Smooth muscle cell (in vitro differentiated cells): ENCODE measurements at regions not wholly inside any gene's neighbourhood (a gene's known extent, or its start where the extent isn't known, plus 50 kb on each side); places are given as distances from the start of the nearest gene placed in this dataset.

ENCODE experiments used
- DNase-seq: peaks from one replicate; lab custom pipeline; 2025; ENCODE audit not compliant: unreplicated experiment; lab: John Stamatoyannopoulos, UW
- H2AFZ ChIP-seq: fragments of 200-600 bp; sonication (generic); 2 replicates; pipeline ENCODE4 v1.6.0; 2016; ENCODE audit warnings: antibody characterized with exemption, low read depth, mild to moderate bottlenecking
- H3F3A ChIP-seq: fragments of 200-600 bp; sonication (generic); 2 replicates; pipeline ENCODE4 v1.6.0; 2017; ENCODE audit warnings: antibody characterized with exemption, low read depth
- H3K27ac ChIP-seq: fragments of 200-600 bp; sonication (generic); 2 replicates; pipeline ENCODE4 v1.5.1; 2016; ENCODE audit warnings: low read depth, mild to moderate bottlenecking
- H3K27me3 ChIP-seq: fragments of 200-600 bp; sonication (generic); 2 replicates; pipeline ENCODE4 v1.6.1; 2016; ENCODE audit warnings: low read depth, mild to moderate bottlenecking
- H3K36me3 ChIP-seq: fragments of 200-600 bp; sonication (generic); 2 replicates; pipeline ENCODE4 v1.5.1; 2016; ENCODE audit warnings: low read depth
- H3K4me1 ChIP-seq: fragments of 200-600 bp; sonication (generic); 2 replicates; pipeline ENCODE4 v1.5.1; 2016; ENCODE audit warnings: low read depth
- H3K4me2 ChIP-seq: fragments of 200-600 bp; sonication (generic); 2 replicates; pipeline ENCODE4 v1.6.0; 2016; ENCODE audit warnings: mild to moderate bottlenecking
- H3K4me3 ChIP-seq: fragments of 200-600 bp; sonication (generic); 2 replicates; pipeline ENCODE4 v1.5.1; 2016; ENCODE audit warnings: mild to moderate bottlenecking
- H3K79me2 ChIP-seq: fragments of 200-600 bp; sonication (generic); 2 replicates; pipeline ENCODE4 v1.6.0; 2016; ENCODE audit warnings: low read depth, mild to moderate bottlenecking
- H3K9ac ChIP-seq: fragments of 200-600 bp; sonication (generic); 2 replicates; pipeline ENCODE4 v1.6.0; 2016; ENCODE audit warnings: low read depth
- H3K9me3 ChIP-seq: fragments of 200-600 bp; sonication (generic); replicated peaks from 2 replicates; pipeline ENCODE4 v1.5.1; 2016; ENCODE audit warnings: low read depth
- H4K20me1 ChIP-seq: fragments of 200-600 bp; sonication (generic); 2 replicates; pipeline ENCODE4 v1.6.0; 2016; ENCODE audit warnings: low read depth
- CTCF ChIP-seq: fragments of 200-600 bp; sonication (generic); IDR thresholded peaks from 2 replicates; pipeline ENCODE4 v1.5.1; 2017; ENCODE audit warnings: borderline replicate concordance, mild to moderate bottlenecking, antibody characterized with exemption; ENCODE audit not compliant: insufficient read depth, poor library complexity, severe bottlenecking
- WGBS: methylation state at CpG from one replicate; pipeline ENCODE4 v1.1.7; 2016; ENCODE audit warnings: low lambda C conversion rate; 5-methylcytosine and 5-hydroxymethylcytosine counted together

GRCh38 chr5:93251347-93251746, 329.7 kb downstream of the NR2F1-AS1 start:
- Histone ChIP-seq H3K27me3 (no peaks in the 10 kb centered on the region), H3K4me2 (no peak overlapping the region), H3K4me1 (peaks cover 28% of the 10 kb centered on the region), H3K9me3 (no peaks in the 10 kb centered on the region), H2AFZ (no peak overlapping the region), H3K79me2 (no peaks in the 10 kb centered on the region), H3F3A (no peaks in the 10 kb centered on the region), H3K27ac (no peak overlapping the region), H3K9ac (no peak overlapping the region), H3K4me3 (no peak overlapping the region), H3K36me3 (no peaks in the 10 kb centered on the region), H4K20me1 (no peaks in the 10 kb centered on the region)
- no peak for TF ChIP-seq CTCF
- DNase-seq, result no peak
- 99% methylated on average over 2 of the region's 2 CpGs for WGBS

- H3K4me1 ChIP-seq, result peaks cover 37% of the 10 kb centered on the region
- no peaks in the 10 kb centered on the region for H3K36me3 ChIP-seq
- H3K27ac ChIP-seq, result no peak overlapping the region
- 70% methylated on average over 2 of the region's 2 CpGs for WGBS
- H3K4me3 ChIP-seq, result no peak overlapping the region
- no peaks in the 10 kb centered on the region for H3K9me3 ChIP-seq
- DNase-seq, result no peak
- peak overlapping the region; percentile 20 for H3K4me2 ChIP-seq
- H2AFZ ChIP-seq, result peak overlapping the region; percentile 3
- H3K9ac ChIP-seq, result no peak overlapping the region
- H3K27me3 ChIP-seq, result no peaks in the 10 kb centered on the region
- peaks cover 3% of the 10 kb centered on the region for H3F3A ChIP-seq
- TF ChIP-seq CTCF, result no peak
- no peaks in the 10 kb centered on the region for H4K20me1 ChIP-seq
- H3K79me2 ChIP-seq, result no peaks in the 10 kb centered on the region
Observed at GRCh38 chr5:93250424-93250823, 330.6 kb downstream of the NR2F1-AS1 start.

- Histone ChIP-seq H3K27ac (no peak overlapping the region), H3K36me3 (no peaks in the 10 kb centered on the region), H3F3A (peaks cover 6% of the 10 kb centered on the region), H3K4me3 (no peak overlapping the region), H3K9me3 (no peaks in the 10 kb centered on the region), H3K27me3 (no peaks in the 10 kb centered on the region), H3K4me1 (peaks cover 44% of the 10 kb centered on the region), H3K9ac (no peak overlapping the region), H3K79me2 (no peaks in the 10 kb centered on the region), H3K4me2 (peak overlapping the region; percentile 20), H4K20me1 (no peaks in the 10 kb centered on the region), H2AFZ (peak overlapping the region; percentile 3)
- 61% methylated on average over 11 of the region's 11 CpGs for WGBS
- DNase-seq, result no peak
- TF ChIP-seq CTCF, result no peak
Observed at GRCh38 chr5:93249651-93250289, 331.2 kb downstream of the NR2F1-AS1 start.

GRCh38 chr5:93247105-93247504, 333.9 kb downstream of the NR2F1-AS1 start:
- TF ChIP-seq CTCF, result no peak
- no peaks in the 10 kb centered on the region for H4K20me1 ChIP-seq
- no peaks in the 10 kb centered on the region for H3K27me3 ChIP-seq
- H3K79me2 ChIP-seq, result no peaks in the 10 kb centered on the region
- no peaks in the 10 kb centered on the region for H3K36me3 ChIP-seq
- H2AFZ ChIP-seq, result no peak overlapping the region
- no peak for DNase-seq
- WGBS, result 58% methylated on average over 3 of the region's 3 CpGs
- H3K4me2 ChIP-seq, result no peak overlapping the region
- no peak overlapping the region for H3K27ac ChIP-seq
- H3K4me3 ChIP-seq, result no peak overlapping the region
- H3K9me3 ChIP-seq, result no peaks in the 10 kb centered on the region
- H3F3A ChIP-seq, result peaks cover 6% of the 10 kb centered on the region
- peaks cover 49% of the 10 kb centered on the region for H3K4me1 ChIP-seq
- H3K9ac ChIP-seq, result no peak overlapping the region
